Duodenal mucosa (tissue), 2 donors: ENCODE measurements at regions not wholly inside any gene's neighbourhood (a gene's known extent, or its start where the extent isn't known, plus 50 kb on each side); places are given as distances from the start of the nearest gene placed in this dataset.

Experiments used
- H3K27ac ChIP-seq: one replicate; pipeline ENCODE4 v1.7.0; 2013; ENCODE audit warnings: low read depth, low read length
- H3K27me3 ChIP-seq, 2 donors: one replicate each; pipeline ENCODE4 v1.7.0; 2013; ENCODE audit warnings: low read length in 2 of 2, control low read depth in 1 of 2; ENCODE audit not compliant: insufficient read depth in 2 of 2, control insufficient read depth in 1 of 2
- H3K36me3 ChIP-seq, 2 donors: one replicate each; pipeline ENCODE4 v1.7.0; 2013; ENCODE audit warnings: low read length in 2 of 2, control low read depth in 1 of 2; ENCODE audit not compliant: insufficient read depth in 2 of 2, control insufficient read depth in 1 of 2
- H3K4me1 ChIP-seq, 2 donors: one replicate each; pipeline ENCODE4 v1.7.0; 2013; ENCODE audit warnings: low read length in 2 of 2, control low read depth in 1 of 2; ENCODE audit not compliant: insufficient read depth in 2 of 2, control insufficient read depth in 1 of 2
- H3K4me3 ChIP-seq, 2 donors: one replicate each; pipeline ENCODE4 v1.7.0; 2013; ENCODE audit warnings: low read length in 2 of 2, low read depth in 1 of 2
- H3K9ac ChIP-seq, 2 donors: one replicate each; pipeline ENCODE4 v1.7.0; 2013; ENCODE audit warnings: low read length in 2 of 2, low read depth in 1 of 2
- H3K9me3 ChIP-seq, 2 donors: one replicate each; pipeline ENCODE4 v1.7.0; 2013; ENCODE audit warnings: low read length in 2 of 2, control low read depth in 1 of 2; ENCODE audit not compliant: control insufficient read depth in 1 of 2

- Histone ChIP-seq H3K27ac (no peak overlapping the region), H3K9me3 (no peaks in the 10 kb centered on the region), H3K9ac (no peak overlapping the region), H3K4me1 (no peaks in the 10 kb centered on the region), H3K27me3 (no peaks in the 10 kb centered on the region), H3K36me3 (no peaks in the 10 kb centered on the region), H3K4me3 (no peak overlapping the region)
These were observed 102.3 kb upstream of the PROK2 start for GRCh38 chr3:71887256-71887655.

- H3K9ac ChIP-seq: no peak overlapping the region
- H3K36me3 ChIP-seq: no peaks in the 10 kb centered on the region
- no peak overlapping the region for H3K4me3 ChIP-seq
- no peaks in the 10 kb centered on the region for H3K9me3 ChIP-seq
- no peak overlapping the region for H3K27ac ChIP-seq
- no peaks in the 10 kb centered on the region for H3K27me3 ChIP-seq
- H3K4me1 ChIP-seq: no peaks in the 10 kb centered on the region
These were observed 100.1 kb upstream of the PROK2 start for GRCh38 chr3:71885006-71885405.

DNA sequence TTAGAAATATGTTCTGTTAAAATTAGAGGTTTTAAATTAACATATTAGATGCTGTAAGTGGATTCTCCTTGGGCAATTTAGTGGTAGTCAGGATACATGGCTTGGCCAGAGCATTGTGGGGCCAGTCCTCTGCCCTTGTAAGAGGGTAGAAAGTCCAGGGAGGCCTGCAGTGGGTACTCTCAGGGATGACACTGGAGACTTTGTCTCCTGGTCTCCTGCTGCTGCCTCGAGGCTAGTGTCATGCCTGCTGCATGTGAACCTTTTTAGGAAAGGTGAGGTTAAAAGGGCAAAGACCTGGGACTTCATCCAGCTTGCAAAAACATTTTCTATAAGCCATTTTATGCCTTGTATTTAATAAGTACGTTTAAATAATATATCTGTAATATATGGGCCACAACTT, 96.8 kb upstream of the PROK2 start:
- Histone ChIP-seq H3K4me3 (no peak overlapping the region), H3K36me3 (no peaks in the 10 kb centered on the region), H3K9ac (no peak overlapping the region), H3K9me3 (no peaks in the 10 kb centered on the region), H3K27ac (no peak overlapping the region), H3K4me1 (no peaks in the 10 kb centered on the region), H3K27me3 (no peaks in the 10 kb centered on the region)

DNA sequence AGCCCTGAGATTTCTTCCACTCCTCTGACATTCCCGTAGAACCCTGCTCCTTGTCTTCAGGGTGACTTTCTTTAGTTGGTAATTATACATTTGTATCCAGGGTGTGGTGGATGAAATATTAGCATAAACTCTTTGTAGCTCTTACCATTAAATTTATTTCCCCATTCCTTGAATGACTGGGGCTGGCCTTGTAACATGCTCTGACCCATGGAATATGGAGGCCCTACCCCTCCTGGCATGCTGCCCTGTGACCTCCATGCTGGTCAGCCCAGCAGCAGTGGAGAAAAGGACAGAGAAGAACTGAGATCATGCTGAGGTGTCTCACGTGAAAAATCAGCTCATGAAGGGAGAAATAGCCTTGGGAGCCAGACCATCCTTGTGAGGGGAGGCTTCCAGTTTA, 96.1 kb upstream of the PROK2 start:
- H3K9ac ChIP-seq: no peak overlapping the region
- H3K27ac ChIP-seq: no peak overlapping the region

DNA sequence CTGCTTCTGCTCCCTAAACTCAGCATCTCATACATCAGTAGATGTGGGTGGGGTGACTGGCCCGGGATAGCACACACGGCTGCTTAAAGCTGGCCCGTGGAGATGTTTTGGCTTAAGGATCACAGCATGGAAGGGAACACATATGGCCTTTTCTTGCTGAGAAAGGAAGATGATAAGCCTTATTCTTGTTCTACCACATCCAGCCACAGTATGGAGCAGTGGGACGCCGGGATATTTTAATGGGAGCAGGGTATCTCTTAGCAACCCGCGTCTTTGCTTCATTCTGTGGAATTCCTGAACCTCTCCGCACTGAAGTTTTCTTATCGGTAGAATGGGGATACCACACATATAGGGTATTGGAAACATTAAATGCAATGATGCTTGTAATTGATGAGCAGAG, 94.1 kb upstream of the PROK2 start:
- no peak overlapping the region for H3K27ac ChIP-seq
- no peaks in the 10 kb centered on the region for H3K4me1 ChIP-seq
- no peak overlapping the region for H3K9ac ChIP-seq
- no peaks in the 10 kb centered on the region for H3K9me3 ChIP-seq
- no peaks in the 10 kb centered on the region for H3K27me3 ChIP-seq
- H3K36me3 ChIP-seq: no peaks in the 10 kb centered on the region
- no peak overlapping the region for H3K4me3 ChIP-seq

More for the DNA sequence above, 96.1 kb upstream of the PROK2 start:
- Histone ChIP-seq H3K4me3 (no peak overlapping the region), H3K4me1 (no peaks in the 10 kb centered on the region), H3K36me3 (no peaks in the 10 kb centered on the region), H3K27me3 (no peaks in the 10 kb centered on the region), H3K9me3 (no peaks in the 10 kb centered on the region)

DNA sequence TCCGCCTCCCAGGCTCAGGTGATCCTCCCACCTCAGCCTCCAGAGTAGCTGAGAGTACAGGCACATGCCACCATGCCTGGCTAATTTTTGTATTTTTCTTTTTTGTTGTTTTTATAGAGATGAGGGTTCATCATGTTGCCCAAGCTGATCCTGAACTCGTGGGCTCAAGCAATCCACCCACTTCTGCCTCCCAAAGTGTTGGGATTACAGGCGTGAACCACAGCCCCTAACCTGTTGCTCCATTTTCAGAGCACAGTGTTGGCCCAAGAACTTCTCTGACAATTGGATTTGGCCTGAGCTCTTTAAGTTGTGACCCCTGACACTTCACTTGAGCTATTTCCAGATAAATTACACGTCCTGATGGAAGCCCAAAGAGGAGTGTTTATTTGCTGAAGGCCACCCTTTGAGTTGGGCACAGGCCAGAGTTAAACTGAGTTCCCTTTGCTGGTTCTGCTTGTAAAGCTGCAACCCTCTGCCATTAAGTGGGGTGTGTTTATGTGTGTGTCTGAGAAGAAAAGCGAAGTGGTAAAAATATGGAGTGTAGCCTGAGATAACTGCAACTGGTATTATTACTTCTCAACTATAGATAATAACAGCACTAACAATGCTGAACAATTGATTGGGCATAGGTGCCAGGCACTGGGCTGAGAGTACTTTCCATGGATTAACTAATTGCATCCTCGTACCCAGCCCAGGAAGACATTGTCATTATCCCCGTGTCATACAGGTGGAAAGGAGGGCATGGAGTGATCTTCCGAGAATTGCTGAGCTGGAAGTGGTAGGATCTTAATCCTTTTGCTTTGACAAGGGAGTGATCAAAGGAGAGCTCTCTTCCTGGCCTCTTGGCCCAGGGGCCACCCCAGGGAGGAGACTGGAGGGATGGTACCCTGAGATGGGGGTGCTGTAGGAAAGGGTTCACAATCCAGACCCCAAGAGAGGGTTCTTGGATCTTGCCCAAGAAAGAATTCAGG, 91.5 kb upstream of the PROK2 start:
- Histone ChIP-seq H3K36me3 (no peaks in the 10 kb centered on the region), H3K9me3 (no peaks in the 10 kb centered on the region), H3K27ac (no peak overlapping the region), H3K9ac (no peak overlapping the region), H3K27me3 (no peaks in the 10 kb centered on the region), H3K4me1 (no peaks in the 10 kb centered on the region), H3K4me3 (no peak overlapping the region)

DNA sequence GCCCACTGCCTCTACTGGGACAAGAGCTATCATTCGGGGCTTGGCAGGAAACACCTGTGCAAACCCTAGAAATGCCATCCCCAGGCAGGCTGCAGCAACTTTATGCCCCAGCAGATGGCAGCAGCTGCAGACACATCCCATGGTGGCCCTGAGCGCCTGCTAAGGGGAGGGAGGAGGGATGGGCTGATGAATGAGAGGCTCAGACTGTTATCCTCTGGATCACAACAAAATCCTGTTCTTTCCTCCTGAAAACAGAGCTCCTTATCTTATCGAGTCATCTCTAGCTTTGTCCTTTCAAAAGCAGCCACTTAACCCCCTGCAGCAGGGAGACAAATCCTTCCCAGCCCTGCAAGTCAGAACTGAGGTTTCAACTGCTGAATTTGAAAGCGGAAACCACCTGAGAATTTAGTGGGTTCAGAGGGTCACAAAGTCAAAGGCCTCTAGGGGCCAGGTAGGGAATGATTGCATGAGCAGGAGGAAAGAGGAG, 90.6 kb upstream of the PROK2 start:
- H3K9me3 ChIP-seq: no peaks in the 10 kb centered on the region
- no peak overlapping the region for H3K27ac ChIP-seq
- H3K9ac ChIP-seq: no peak overlapping the region
- H3K36me3 ChIP-seq: no peaks in the 10 kb centered on the region
- no peaks in the 10 kb centered on the region for H3K27me3 ChIP-seq
- no peaks in the 10 kb centered on the region for H3K4me1 ChIP-seq
- H3K4me3 ChIP-seq: no peak overlapping the region

GRCh38 chr3:71874618-71875017, 89.7 kb upstream of the PROK2 start:
- no peak overlapping the region for H3K4me3 ChIP-seq
- no peaks in the 10 kb centered on the region for H3K4me1 ChIP-seq
- H3K36me3 ChIP-seq: no peaks in the 10 kb centered on the region
- H3K9ac ChIP-seq: no peak overlapping the region
- no peaks in the 10 kb centered on the region for H3K9me3 ChIP-seq
- H3K27ac ChIP-seq: no peak overlapping the region
- no peaks in the 10 kb centered on the region for H3K27me3 ChIP-seq

DNA sequence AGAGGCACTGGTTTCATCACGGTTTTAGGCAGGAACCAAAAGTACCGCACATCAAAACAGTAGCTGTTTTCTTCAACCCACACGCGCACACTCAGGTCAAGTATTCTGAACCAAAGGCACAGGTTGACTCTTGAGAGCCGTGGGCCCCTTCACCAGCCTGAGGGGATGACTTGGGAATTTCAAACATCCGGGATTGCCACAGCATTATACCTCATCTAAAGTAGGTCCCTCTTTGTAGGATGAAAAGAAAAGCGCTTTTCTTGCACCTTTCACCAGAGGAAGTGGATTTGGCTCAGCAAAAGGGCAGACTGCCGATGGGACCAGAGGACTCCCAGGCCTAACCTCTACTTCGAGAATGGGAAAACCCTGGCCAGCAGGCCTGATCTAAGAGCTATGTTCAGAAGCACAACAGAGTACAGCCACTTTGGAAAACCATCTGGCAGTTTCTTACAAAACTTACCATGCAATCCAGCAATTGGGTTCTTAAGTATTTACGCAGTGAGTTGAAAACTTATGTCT, 88.2 kb upstream of the PROK2 start:
- Histone ChIP-seq H3K27me3 (no peaks in the 10 kb centered on the region), H3K4me3 (no peak overlapping the region), H3K9me3 (no peaks in the 10 kb centered on the region), H3K4me1 (no peaks in the 10 kb centered on the region), H3K36me3 (no peaks in the 10 kb centered on the region), H3K27ac (no peak overlapping the region), H3K9ac (no peak overlapping the region)

DNA sequence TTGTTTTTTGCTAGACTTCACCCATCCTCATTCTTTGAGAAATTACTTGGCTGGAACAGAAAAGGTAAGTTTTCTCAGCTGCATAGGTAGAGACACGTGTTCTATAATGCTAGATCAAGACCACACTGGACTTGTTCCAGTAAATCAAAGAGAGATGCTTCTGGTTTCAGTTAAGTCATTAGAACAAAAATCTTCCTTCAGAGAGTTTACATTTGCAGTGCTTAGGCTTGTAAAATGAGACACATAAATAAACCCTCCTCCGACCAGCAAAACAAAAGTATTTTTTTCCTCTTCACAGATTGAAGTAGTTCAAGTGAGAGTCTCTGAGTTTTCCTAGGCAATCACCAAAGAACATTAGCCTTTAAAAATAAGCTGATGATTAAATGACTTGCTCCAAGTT, 87.3 kb upstream of the PROK2 start:
- Histone ChIP-seq H3K9ac (peak overlapping the region in 1 of 2 donors; percentile 16), H3K4me1 (no peaks in the 10 kb centered on the region), H3K27ac (no peak overlapping the region), H3K9me3 (no peaks in the 10 kb centered on the region), H3K36me3 (no peaks in the 10 kb centered on the region), H3K4me3 (no peak overlapping the region), H3K27me3 (no peaks in the 10 kb centered on the region)
